A172 (cell line): ENCODE measurements at regions not wholly inside any gene's neighbourhood (a gene's known extent, or its start where the extent isn't known, plus 50 kb on each side); places are given as distances from the start of the nearest gene placed in this dataset.
A peak's percentile ranks its signal among the peaks of the same experiment; 100 is the strongest.
"Not testable (repeated sequence)": the region's sequence is repeated elsewhere in the genome, so short reads cannot be mapped to it uniquely, and the experiment has no call there.

Source experiments
- DNase-seq: peaks from one replicate; pipeline ENCODE4 v3.0.0-alpha.2; 2015; ENCODE audit warnings: low spot score

DNA sequence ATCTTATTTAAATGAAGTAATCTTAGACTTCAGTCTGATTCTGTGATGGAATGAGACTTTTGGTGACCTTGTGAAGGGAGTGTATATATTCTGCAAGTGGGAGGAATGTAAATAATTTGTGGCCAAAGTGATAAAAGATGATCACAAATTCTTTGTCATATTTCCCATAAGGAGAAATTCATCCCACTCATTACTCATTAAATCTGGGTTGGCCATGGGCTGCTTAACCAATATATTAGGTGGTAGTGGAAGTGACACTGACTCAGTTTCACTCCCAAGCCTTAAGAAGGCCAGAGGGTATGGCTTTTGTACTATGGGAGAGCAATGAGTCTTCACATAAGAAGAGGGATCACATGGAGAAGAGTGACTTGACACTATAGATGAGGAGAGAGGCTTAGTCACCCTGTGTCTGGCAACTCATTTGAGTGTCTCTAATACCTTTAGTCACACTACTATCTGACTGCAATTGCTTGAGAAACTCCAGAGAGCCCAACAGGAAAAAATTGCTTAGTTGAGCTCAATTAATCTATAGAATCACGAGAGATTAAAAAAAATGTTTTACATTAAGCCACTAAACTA, 408.2 kb upstream of the PITX2 start:
- no peak for DNase-seq

DNA sequence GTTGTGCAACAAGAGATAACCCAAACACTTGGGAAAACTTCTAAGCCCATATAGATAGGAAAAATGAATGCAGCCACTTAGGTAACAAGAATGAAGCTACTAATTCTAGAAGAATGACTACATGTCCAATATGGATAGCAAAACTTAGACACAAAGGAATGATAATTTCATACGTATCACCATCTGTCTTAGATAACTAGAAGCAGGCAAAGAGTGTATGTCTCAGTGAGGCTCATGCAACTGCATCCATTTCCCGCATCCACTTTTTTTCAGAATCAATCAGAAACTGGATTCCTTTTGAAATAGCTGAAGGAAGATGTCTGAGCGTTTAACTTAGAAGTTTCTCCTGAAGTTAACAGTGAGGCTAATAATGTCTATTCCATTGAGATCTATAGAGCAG, 408.7 kb upstream of the PITX2 start:
- no peak for DNase-seq

DNA sequence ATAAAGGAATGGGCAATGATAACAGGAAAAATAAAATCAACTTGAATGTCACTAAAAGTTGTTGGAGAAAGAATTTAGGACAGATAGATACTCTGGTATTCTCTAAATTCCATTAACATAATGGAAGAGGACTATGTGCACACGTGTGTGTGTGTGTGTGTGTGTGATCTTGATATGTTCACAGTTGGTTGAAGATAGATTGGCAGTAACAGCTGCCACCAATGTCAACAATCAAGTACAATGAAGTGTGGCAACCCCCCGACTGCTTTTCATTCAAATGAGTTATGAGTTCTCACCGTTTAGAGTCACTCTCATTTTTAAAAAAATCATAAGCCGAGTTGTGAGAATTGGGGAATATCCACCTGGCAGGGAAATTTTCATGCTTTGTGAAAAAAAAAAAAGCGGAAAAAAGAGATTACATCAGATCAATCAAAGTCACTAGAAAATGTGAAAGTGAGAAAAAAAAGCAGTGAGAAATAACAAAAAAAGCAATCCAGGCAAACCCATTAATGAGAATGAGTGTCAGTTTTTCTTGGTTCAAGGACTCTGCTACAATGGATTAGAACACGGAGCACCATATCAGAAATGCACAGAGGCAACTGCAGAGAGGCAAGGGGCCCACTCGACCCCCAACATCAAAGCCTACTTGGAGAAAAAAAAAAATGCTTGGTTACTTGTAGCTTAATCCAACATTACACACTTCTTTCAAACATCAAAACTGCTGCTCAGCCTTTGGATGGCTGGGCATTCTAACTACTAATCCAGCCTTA, 414.9 kb upstream of the PITX2 start:
- DNase-seq = no peak

DNA sequence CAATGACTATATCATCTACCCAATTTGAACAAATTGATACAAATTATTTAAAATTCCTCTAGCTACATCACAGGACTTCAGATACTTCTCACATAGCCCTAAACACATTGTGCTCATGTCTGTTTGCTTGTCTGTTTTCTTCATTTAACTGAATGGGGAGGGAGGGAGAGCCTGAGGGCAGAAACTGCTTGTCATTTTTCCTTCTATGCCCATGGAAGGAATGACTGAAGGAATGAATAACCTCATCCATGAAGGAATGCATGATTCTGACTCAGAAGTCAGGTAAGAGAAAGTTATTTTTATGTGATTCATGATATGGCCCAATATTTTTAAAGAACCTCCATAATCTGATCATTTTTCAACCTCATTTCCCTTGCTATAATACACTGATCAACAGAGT, 418.0 kb upstream of the PITX2 start:
- DNase-seq = no peak

DNA sequence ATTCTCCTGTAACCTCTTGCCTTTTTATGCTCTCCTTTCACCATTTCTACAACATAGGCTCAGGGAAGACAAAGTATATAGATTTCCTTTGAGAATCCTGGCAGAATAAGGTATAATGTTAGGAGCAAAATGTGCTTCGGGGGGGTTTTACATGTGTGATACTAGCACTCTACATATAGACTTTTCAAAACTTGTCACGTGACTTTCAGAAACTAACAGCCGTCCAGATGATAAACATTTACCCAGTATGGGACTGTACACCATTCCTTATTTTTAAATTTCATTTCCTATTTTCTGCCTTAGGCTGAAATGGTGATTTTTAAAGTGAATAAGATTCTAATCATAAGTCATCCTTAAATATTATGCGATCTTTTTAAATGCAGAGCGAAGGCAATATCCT, 420.4 kb upstream of the PITX2 start:
- no peak for DNase-seq

DNA sequence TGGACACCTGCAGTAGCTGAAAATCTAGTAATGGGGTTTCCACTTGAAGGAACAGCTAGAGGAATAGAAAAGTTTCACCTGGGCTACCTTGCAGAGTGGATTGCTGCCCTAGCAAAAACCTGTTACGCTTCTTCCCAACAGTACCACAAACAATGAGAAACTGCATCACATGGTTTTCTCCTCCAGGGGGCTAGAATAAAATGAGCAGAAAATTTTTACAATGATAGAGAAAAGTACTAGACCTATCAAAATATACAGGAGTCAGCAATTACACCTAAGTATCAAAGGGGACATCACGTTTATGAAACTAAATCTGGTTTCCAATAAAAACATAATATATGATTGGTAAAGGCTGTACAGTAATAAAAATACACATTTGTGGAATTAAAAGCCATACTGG, 423.1 kb upstream of the PITX2 start:
- DNase-seq = no peak

DNA sequence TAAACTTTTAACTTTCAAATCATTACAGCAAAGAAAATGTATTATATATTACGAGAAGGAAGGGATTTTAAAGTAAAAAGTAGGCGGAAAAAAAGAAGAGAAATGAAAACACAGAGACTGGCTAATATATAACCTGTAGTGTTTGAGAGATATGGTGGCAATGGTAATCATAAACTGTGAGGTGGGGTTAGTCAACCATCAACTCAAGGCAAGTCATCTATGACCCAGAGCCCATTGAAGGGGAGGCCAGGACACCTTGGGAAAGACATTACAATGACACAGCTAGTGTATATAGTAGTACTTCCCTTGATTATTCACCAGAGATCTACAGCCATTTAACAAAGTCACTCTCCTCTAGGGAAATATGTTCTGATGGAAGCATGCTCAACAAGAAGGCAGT, 423.9 kb upstream of the PITX2 start:
- DNase-seq = no peak

DNA sequence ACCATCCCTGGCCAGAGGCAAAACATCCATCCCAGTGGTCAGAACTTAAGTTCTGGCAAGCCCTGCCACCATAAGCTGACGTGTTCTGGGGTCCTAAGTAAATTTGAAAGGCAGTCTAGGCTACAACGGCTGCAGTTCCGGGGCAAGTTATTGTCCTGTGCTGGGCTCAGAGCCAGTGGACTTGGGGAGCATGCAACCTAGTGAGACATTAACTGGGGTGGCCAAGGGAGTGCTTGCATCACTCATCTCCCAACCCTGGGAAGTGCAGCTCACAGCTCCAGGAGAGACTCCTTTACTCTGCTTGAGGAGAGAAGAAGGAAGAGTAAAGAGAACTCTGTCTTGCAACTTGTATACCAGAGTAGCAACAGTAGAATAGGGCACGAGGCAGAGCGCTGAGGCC, 425.4 kb upstream of the PITX2 start:
- no peak for DNase-seq

DNA sequence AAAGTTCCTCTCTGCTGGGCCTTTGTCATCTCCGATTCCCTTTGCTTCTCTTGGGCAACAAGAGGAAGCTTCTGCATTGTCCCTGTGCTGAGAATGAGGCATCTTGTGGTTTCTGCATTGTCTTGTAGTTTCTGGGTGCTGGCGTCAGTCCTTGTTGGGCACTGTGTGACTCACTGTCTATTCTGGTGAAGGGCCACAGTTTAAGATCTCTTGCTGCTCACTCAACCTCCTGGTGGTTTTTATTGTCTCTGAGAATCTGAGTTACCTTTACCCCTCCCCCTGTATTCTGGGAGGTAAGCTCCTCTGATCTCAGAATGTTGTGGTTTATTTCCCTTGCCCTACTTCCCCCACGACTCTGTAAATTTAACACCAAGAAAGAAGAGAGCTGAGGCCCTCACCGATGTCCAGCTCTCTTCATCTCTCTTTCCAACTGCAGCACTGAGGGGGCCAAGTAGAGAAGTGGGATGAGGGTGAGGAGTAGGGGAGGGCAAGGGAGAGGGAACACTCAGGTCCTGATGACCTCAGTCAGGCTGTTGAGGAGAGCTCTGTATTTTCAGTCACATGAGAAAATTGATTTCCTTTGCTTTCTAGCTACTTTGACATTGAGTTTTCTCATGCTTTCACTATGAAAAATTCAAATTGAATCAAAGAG, 441.6 kb upstream of the PITX2 start:
- peak; percentile 92 for DNase-seq

DNA sequence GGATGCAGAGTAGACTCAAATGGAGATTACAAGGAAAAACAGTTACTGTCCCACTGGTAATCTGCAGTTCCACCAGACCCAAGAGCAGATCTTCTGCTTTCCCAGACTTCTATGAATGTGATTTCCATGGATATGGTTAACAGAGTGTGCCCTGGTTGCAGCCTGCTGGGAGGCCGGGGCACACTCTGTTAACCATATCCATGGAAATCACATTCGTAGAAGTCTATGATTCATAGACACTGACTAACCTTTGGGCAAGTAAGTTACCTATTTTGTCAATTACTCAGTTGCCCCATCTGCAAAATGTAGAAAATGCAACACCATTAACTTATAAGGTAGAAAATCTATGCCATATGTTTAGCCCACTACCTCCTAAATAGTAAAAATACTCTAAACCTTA, 443.1 kb upstream of the PITX2 start:
- DNase-seq = no peak

DNA sequence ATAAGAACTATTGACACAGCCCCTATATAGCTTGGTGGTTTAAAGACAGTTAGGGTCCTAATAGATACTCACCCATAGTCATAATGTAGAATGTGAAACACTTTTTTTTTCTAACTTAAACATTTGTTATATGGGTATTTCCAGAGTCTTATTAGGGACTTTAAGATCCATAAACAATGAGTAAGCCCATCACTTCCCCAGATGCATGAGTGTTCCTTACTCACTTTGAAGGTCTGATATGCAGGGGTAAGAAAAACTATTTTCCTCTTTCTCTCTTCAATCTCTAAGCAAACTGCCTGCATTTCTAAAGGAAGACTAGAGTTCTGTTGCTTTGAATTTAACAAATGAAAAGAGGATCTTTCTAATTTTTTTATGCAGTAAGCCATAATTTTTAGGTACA, 443.6 kb upstream of the PITX2 start:
- DNase-seq = peak; percentile 13

DNA sequence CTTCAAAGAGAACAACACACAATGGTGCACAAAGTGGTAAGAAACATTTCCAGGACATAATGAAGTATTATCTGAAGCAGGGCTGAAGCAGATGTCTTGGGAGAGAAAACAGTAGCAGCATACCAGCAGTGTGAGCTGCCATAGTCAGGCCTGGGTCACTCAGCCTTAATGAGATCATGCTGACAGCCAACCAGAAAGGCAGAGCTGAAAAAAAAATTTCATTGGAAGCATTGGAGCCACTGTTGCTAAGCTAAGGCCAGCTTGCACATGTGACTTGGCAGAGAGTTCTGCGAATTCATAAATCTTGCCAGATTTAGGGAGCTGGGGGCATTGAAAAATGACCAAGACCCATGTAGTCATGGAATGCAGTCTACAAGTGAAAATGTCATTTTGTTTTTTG, 444.0 kb upstream of the PITX2 start:
- peak; percentile 48 for DNase-seq

DNA sequence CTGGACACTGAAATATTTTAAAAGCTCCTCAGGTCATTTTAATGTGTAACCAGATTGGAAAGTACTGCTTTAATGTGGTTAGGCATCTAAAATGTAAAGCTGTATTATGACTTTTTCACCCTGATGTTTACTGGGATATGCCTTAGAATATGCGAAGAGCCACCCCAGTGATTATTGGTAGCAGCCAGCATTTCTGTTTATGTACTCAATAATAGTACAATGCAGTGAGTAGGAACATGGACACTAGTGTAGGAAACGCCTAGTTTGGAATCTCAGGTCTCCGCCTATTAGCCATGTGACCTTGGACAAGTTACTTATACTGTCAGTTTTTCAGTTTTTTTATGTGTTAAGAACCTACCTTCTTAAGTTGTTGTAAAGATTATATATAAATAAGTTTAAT, 446.0 kb upstream of the PITX2 start:
- DNase-seq = no peak

DNA sequence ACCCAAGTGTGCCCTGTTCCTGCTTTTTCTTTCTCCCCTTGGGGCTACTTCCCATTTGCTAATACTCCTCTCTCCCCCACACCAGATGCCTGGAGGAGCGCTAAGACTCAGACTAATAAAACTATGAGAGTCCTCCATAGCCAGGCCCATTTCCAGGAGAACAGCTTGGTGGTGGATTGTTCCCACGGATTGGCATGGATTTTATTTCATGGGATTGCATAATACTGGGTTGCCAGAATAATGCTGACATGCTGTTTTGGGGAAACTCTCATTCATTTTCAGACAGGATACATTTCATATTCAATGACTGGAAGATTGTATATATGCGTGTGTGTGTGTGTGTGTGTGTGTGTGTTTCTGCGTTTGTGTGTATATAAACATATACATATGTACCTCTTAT, 447.5 kb upstream of the PITX2 start:
- no peak for DNase-seq

DNA sequence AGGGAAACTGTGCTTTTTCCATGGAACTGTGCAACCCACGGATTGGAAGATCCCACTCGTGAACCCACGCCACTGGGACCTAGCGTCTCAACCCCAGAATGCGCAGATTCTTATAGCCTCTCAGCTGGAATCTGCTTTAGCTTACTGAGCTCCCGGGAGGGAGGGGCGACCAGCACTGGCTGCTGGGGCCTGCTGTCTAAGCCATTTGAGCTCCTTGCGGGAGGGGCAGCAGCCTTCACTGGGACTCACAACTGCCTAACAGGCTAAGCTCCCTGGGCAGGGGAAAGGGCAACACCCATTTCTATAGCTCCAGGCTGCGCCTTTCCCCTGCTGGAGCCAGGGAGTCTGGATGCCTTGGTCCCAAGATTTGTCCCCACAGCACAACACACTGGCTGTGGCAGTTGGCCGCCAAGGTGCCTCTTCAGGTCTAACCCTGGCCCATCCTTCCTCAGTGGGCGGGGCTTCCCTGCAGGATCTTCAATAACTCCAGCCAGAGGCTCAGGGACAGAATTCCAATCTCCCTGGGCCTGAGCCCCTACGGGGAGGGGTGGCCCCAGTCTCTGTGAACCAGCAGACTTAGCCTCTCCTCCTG, 451.7 kb upstream of the PITX2 start:
- DNase-seq = no peak

DNA sequence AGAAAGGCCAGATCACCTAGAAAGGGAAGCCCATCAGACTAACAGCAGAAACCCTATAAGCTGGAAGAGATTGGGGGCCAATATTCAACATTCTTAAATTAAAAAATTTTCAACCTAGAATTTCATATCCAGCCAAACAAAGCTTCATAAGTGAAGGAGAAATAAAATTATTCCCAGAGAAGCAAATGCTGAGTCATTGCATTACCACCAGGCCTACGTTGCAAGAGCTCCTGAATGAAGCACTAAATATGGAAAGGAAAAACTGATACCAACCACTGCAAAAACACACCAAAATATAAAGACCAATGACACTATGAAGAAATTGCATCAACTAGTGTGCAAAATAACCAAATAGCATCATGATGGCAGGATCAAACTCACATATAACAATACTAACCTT, 453.4 kb upstream of the PITX2 start:
- DNase-seq = not testable (repeated sequence)

DNA sequence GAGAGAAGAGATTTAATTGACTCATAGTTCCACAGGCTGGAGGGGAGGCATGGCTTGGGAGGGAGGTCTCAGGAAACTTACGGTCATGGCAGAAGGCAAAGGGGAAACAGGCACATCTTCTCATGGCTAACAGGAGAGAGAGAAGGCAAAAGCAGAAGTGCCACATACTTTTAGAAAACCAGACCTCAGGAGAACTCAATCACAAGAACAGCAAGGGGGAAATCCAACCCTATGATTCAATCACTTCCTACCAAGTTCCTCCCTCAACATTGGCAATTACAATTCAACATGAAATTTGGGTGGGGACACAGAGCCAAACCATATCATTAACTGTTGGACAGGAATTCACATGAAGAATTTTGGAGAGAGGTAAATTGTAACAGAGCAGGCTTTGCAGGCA, 485.3 kb upstream of the PITX2 start:
- no peak for DNase-seq

DNA sequence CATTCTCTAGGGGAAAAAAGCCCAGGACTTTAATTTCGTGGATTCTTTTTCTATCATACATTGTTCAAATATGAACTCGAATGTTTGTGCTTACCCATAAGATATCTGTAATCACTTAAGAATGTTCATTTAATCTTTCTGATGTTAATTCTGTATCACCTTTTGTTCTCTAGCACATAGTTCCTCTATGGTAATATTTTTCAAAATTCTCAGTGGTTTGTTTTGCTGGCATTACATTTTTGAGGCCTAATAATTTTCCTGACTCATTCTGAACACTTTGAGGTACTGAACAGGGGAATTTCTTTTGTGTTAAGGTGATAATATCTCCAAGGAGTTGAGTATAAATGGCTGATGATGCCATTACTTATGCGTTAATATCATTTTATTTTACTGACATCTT, 490.7 kb upstream of the PITX2 start:
- no peak for DNase-seq

DNA sequence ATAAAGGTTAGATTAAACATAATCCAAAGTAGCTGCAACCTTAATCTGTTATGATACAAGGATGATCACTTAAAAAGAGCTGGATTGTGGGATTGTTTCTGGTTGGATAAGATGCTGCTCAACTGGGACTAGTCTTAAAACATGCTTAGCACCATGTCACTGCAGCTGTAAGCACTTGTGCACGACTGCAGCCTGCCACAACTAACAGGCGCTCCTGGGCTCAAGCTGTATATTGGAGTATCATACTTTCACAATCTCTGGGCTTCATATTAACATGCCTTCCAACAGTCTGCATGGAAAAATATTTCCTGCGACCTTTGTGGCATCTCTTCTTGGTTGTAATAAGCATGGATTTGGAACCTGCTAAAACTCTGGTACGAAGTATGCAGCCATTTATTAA, 493.0 kb upstream of the PITX2 start:
- no peak for DNase-seq

DNA sequence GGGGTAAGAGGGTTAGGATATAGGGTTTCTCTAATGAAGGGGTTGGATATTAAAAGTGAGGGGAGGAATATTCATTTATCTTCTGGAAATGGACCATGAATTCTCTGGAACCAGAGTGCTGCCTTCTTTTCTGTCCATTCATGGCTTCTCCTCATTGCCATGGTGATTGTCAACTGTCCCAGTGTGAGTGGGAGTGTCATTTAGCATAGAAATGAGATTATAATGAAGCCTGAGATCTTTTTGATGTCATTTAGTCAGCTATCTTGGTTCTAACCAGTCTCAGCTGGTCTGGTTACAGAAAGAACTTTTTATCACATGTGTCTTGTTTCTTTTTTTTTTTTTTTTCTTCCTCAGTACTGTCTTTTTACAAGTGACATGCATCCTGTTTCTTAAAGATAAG, 497.3 kb upstream of the PITX2 start:
- DNase-seq = no peak

DNA sequence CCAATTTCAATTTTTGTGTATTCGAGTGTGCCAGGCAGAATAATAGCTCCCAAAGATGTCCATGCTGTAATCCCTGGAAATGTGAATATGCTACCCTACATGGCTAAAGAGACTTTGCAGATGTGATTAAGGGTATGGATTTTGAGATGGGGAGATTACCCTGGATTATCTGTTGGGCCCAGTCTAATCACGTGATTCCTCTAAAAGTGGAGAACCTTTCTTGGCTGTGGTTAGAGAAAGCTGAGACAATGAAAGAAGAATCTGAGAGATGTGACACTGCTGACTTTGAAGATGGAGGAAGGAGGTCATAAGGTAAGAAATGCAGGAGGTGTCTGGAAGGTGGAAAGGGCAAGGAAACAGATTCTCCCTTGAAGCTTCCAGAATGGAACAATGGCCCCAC, 503.5 kb upstream of the PITX2 start:
- no peak for DNase-seq

DNA sequence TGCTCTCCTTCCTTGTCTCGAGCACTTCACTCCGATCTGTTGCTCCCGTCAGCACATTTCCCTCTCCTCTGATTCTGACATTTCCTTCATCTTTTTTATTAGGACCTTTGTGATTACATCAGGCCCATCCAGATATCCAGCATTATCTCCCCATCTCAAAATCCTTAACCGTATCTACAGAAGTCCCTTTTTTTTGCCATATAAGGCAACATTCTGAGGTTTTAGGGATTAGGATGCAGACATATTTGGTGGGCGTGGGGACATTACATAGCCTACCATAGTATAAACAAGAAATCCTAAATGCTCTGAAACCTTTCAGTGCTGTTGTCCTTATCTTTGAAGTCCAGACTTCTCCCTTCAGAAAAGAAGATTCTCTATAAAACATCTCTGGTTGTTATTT, 505.0 kb upstream of the PITX2 start:
- DNase-seq = no peak

DNA sequence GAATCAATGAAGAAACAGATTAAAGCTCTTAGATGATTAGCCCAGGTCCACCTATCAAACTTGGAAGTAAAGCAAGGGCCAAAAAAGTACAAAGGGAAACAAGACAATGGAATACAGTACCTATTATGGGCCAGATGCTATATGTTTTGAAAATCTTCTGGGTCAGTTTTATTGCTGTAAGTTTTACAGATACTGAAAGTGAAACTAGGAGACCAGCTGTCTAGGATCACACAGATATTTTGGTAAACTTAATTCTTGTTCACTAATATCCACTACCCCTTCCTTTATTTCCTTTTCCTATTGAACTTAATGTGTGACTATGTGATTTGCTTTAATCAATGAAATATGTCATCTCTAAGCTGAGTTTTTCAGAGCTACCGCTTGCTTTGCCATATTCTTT, 505.4 kb upstream of the PITX2 start:
- DNase-seq = no peak
